ENCODE measurements at regions not wholly inside any gene's neighbourhood (a gene's known extent, or its start where the extent isn't known, plus 50 kb on each side); places are given as distances from the start of the nearest gene placed in this dataset.

- SMC1A ChIA-PET (ENCODE audit: uncharacterized antibody, unreplicated experiment), result interaction anchor here (1.5 to 2.0 kb wide), 2 partner anchors 17 to 62 kb away, joined by 5 read pairs; no protein-coding TSS in a partner anchor
- no peak overlapping the region for H3K9ac ChIP-seq (ENCODE audit: control insufficient read depth, insufficient read depth, low read length)
- no peaks in the 10 kb centered on the region for H3K4me1 ChIP-seq (ENCODE audit: control insufficient read depth, insufficient read depth, low read length)
- POLR2A ChIA-PET, result no interaction called here
- no peak overlapping the region for H3K27ac ChIP-seq (ENCODE audit: control insufficient read depth, insufficient read depth)
- no peak overlapping the region for H3K4me3 ChIP-seq
- no TSS peak for BruUV-seq (replicated peaks)
- ATAC-seq (no peak), DNase-seq (ENCODE audit: low read depth, low spot score) (no peak), FAIRE-seq (no peak)
- H2AFZ ChIP-seq (ENCODE audit: control insufficient read depth, low read depth, low read length), result no peak overlapping the region
- WGBS (ENCODE audit: insufficient coverage, insufficient replicate concordance, low lambda C conversion rate, missing lambda C conversion rate), result 85% methylated on average over 3 of the region's 3 CpGs
- RAD21 ChIA-PET (ENCODE audit: unreplicated experiment), result no interaction called here
- H4K20me1 ChIP-seq (ENCODE audit: control insufficient read depth, insufficient read depth), result no peaks in the 10 kb centered on the region
- H3K79me2 ChIP-seq (ENCODE audit: control insufficient read depth, insufficient read depth, low read length), result no peaks in the 10 kb centered on the region
- peaks cover 0 to 3% of the 10 kb centered on the region in 2 experiments; a peak in 2 of 4 replicates for H3K27me3 ChIP-seq (replicated peaks in 1 of 2; ENCODE audit: control insufficient read depth in 2 of 2, insufficient read depth in 2 of 2, low read length in 1 of 2)
- in situ Hi-C loops (cut with MboI), result no loop called here
- H3K36me3 ChIP-seq (ENCODE audit: control insufficient read depth in 2 of 2, insufficient read depth in 2 of 2, low read length in 1 of 2), result no peaks in the 10 kb centered on the region
- intact Hi-C loops (cut with micrococcal nuclease; ENCODE audit: unreplicated experiment), result no loop called here
- TF ChIP-seq HDGF (IDR thresholded peaks at IDR 0.05), result no peak
- no peak for TF ChIP-seq IRF3 (IDR thresholded peaks at IDR 0.05)
- TF ChIP-seq ZZZ3 (IDR thresholded peaks at IDR 0.05; ENCODE audit: control insufficient read depth, insufficient read length, low read depth), result no peak
- no peak overlapping the region for H3K4me2 ChIP-seq (ENCODE audit: control insufficient read depth, insufficient read depth)
- CTCF ChIA-PET, result interaction anchor here (0.6 to 2.4 kb wide), 8 partner anchors 8 to 177 kb away, joined by 3 to 6 read pairs (median 3); no protein-coding TSS in a partner anchor
- no peaks in the 10 kb centered on the region for H3K9me3 ChIP-seq (replicated peaks; ENCODE audit: control insufficient read depth, insufficient read depth, low read length)
Observed at GRCh38 chr14:22409006-22409405, 180.0 kb downstream of the DAD1 start.

DNA sequence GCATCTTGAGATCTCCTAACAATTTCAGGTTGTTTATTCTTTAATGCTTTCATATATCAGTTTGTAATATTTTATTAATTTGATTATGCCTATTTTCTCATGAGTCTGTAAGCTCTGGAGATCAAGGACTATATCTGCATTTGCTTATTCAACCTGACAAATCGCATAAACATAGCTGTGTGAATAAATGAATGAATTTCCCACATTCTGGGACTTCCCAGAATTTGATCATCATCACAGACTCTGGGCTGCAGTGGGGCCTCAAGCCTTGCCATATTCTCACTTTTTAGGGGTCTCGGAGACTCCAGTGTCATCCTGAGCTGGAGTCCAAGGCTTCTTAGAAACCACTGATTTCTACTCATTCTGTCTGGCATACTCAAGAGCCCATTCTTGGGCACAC is 180.5 kb downstream of the DAD1 start:
- Histone ChIP-seq H3K4me2 (ENCODE audit: control insufficient read depth, insufficient read depth) (no peak overlapping the region), H3K9me3 (replicated peaks; ENCODE audit: control insufficient read depth, insufficient read depth, low read length) (no peaks in the 10 kb centered on the region), H4K20me1 (ENCODE audit: control insufficient read depth, insufficient read depth) (no peaks in the 10 kb centered on the region), H2AFZ (ENCODE audit: control insufficient read depth, low read depth, low read length) (no peak overlapping the region), H3K79me2 (ENCODE audit: control insufficient read depth, insufficient read depth, low read length) (no peaks in the 10 kb centered on the region), H3K27me3 (replicated peaks in 1 of 2; ENCODE audit: control insufficient read depth in 2 of 2, insufficient read depth in 2 of 2, low read length in 1 of 2) (peaks cover 0 to 3% of the 10 kb centered on the region in 2 experiments; a peak in 2 of 4 replicates), H3K4me3 (no peak overlapping the region), H3K9ac (ENCODE audit: control insufficient read depth, insufficient read depth, low read length) (no peak overlapping the region), H3K36me3 (ENCODE audit: control insufficient read depth in 2 of 2, insufficient read depth in 2 of 2, low read length in 1 of 2) (no peaks in the 10 kb centered on the region), H3K4me1 (ENCODE audit: control insufficient read depth, insufficient read depth, low read length) (no peaks in the 10 kb centered on the region), H3K27ac (ENCODE audit: control insufficient read depth, insufficient read depth) (no peak overlapping the region)
- intact Hi-C loops (cut with micrococcal nuclease; ENCODE audit: unreplicated experiment) (no loop called here), in situ Hi-C loops (cut with MboI) (no loop called here)
- POLR2A ChIA-PET, result no interaction called here
- RAD21 ChIA-PET (ENCODE audit: unreplicated experiment), result no interaction called here
- ATAC-seq (no peak), DNase-seq (ENCODE audit: low read depth, low spot score) (no peak), FAIRE-seq (no peak)
- WGBS (ENCODE audit: insufficient coverage, insufficient replicate concordance, low lambda C conversion rate, missing lambda C conversion rate), result 52% methylated on average over 2 of the region's 2 CpGs
- SMC1A ChIA-PET (ENCODE audit: uncharacterized antibody, unreplicated experiment), result interaction anchor here (1.5 to 2.0 kb wide), 2 partner anchors 16 to 63 kb away, joined by 5 read pairs; no protein-coding TSS in a partner anchor
- CTCF ChIA-PET, result interaction anchor here (0.6 to 2.4 kb wide), 7 partner anchors 9 to 177 kb away, joined by 3 to 6 read pairs (median 3); no protein-coding TSS in a partner anchor
- no TSS peak for BruUV-seq (replicated peaks)
- TF ChIP-seq BRCA1 (IDR thresholded peaks at IDR 0.05; ENCODE audit: low read depth, low read length) (no peak), FOXK2 (IDR thresholded peaks at IDR 0.05) (no peak), FOS (IDR thresholded peaks at IDR 0.05; ENCODE audit: borderline replicate concordance, extremely low read depth, insufficient read length) (no peak), SIX5 (IDR thresholded peaks at IDR 0.05; ENCODE audit: low read depth, low read length, severe bottlenecking) (no peak), NBN (IDR thresholded peaks at IDR 0.05) (no peak), IKZF1 (conservative IDR thresholded peaks at IDR 0.05) (no peak), IKZF2 (IDR thresholded peaks at IDR 0.05) (no peak), SPI1 (IDR thresholded peaks at IDR 0.05; ENCODE audit: borderline replicate concordance, insufficient read depth, low read depth, low read length) (no peak), CHD4 (IDR thresholded peaks at IDR 0.05) (no peak), USF2 (IDR thresholded peaks at IDR 0.05; ENCODE audit: borderline replicate concordance, low read depth, low read length) (no peak), ZNF384 (IDR thresholded peaks at IDR 0.05; ENCODE audit: borderline replicate concordance, low read depth, low read length) (no peak), ASH2L (IDR thresholded peaks at IDR 0.05; ENCODE audit: borderline replicate concordance, low read depth) (no peak), TARDBP (IDR thresholded peaks at IDR 0.05; ENCODE audit: borderline replicate concordance) (no peak), RCOR1 (conservative IDR thresholded peaks at IDR 0.05; ENCODE audit: low read depth, low read length) (no peak), TCF7 (IDR thresholded peaks at IDR 0.05; ENCODE audit: borderline replicate concordance) (no peak), DPF2 (IDR thresholded peaks at IDR 0.05) (no peak)
